ENCODE measurements at regions not wholly inside any gene's neighbourhood (a gene's known extent, or its start where the extent isn't known, plus 50 kb on each side); places are given as distances from the start of the nearest gene placed in this dataset.
"Not testable (repeated sequence)": the region's sequence is repeated elsewhere in the genome, so short reads cannot be mapped to it uniquely, and the experiment has no call there.

DNA sequence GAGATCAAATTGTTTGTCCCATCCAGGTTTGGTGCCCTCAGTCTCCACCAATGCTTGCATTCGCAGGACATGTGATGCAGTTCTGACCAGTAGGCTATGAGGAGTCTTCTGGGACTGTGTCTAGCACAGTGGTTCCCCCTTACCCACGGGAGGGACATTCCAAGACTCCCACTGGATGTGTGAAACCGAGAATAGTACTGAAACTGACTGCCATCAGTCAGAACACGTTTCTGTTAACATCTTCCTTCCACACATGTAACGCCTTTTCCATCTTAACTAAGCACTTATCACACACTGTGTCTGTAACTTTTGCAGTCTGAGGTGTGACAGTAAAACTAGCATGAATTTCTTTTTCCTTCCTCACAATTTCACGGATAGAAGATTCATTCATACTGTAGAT lies 74.7 kb downstream of the PTTG1 start:
- no peak overlapping the region for H3K4me3 ChIP-seq (replicated peaks; ENCODE audit: low read depth, low read length)
- H3K36me3 ChIP-seq (ENCODE audit: control insufficient read depth, insufficient read depth, low read length): no peaks in the 10 kb centered on the region
- DNase-seq (ENCODE audit: extremely low read depth, insufficient read length): no peak
- TF ChIP-seq, protein P1, sequence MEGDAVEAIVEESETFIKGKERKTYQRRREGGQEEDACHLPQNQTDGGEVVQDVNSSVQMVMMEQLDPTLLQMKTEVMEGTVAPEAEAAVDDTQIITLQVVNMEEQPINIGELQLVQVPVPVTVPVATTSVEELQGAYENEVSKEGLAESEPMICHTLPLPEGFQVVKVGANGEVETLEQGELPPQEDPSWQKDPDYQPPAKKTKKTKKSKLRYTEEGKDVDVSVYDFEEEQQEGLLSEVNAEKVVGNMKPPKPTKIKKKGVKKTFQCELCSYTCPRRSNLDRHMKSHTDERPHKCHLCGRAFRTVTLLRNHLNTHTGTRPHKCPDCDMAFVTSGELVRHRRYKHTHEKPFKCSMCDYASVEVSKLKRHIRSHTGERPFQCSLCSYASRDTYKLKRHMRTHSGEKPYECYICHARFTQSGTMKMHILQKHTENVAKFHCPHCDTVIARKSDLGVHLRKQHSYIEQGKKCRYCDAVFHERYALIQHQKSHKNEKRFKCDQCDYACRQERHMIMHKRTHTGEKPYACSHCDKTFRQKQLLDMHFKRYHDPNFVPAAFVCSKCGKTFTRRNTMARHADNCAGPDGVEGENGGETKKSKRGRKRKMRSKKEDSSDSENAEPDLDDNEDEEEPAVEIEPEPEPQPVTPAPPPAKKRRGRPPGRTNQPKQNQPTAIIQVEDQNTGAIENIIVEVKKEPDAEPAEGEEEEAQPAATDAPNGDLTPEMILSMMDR (IDR thresholded peaks at IDR 0.05; ENCODE audit: insufficient read depth, low read length, poor library complexity, severe bottlenecking): no peak
- H3K27me3 ChIP-seq (replicated peaks; ENCODE audit: control insufficient read depth, insufficient read depth, low read length): no peaks in the 10 kb centered on the region

DNA sequence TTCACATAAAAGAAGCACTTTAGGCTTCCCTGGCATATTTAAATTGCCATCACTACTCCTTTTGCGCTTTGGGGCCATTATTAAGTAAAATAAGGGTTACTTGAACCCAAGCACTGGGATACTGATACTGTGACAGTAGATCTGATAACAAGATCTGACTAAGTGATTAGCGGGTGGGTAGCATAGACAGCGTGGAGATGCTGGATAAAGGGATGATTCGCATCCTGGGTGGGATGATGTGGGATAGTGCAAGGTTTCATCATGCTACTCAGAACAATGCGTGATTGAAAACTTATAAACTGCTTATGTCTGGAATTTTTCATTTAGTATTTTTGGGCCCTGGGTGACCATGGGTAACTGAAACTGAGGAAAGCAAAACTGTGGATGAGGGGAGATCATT lies 75.1 kb downstream of the PTTG1 start:
- no peak for DNase-seq (ENCODE audit: extremely low read depth, insufficient read length)
- no peaks in the 10 kb centered on the region for H3K27me3 ChIP-seq (replicated peaks; ENCODE audit: control insufficient read depth, insufficient read depth, low read length)
- H3K4me3 ChIP-seq (replicated peaks; ENCODE audit: low read depth, low read length): no peak overlapping the region
- TF ChIP-seq, protein P1 (IDR thresholded peaks at IDR 0.05; ENCODE audit: insufficient read depth, low read length, poor library complexity, severe bottlenecking): no peak
- no peaks in the 10 kb centered on the region for H3K36me3 ChIP-seq (ENCODE audit: control insufficient read depth, insufficient read depth, low read length)

DNA sequence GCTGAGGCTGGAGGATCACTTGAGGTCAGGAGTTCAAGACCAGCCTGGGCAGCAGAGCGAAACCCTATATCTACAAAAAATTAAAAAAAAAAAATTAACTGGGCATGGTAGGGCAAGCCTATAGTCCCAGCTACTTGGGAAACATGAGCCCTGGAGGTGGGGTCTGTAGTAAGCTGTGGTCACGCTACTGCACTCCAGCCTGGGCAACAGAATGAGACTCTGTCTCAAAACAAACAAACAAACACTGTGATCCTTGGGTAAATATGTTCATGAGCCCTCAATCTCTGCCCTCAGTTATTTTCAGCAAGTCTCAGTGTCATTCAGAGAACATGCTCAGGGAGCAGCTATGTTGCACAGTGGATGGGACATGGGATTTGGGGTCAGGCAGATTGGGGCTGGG lies 76.2 kb downstream of the PTTG1 start:
- DNase-seq (ENCODE audit: extremely low read depth, insufficient read length): no peak
- Histone ChIP-seq H3K27me3 (replicated peaks; ENCODE audit: control insufficient read depth, insufficient read depth, low read length) (no peaks in the 10 kb centered on the region), H3K4me3 (replicated peaks; ENCODE audit: low read depth, low read length) (no peak overlapping the region), H3K36me3 (ENCODE audit: control insufficient read depth, insufficient read depth, low read length) (no peaks in the 10 kb centered on the region)
- TF ChIP-seq, protein P1 (IDR thresholded peaks at IDR 0.05; ENCODE audit: insufficient read depth, low read length, poor library complexity, severe bottlenecking): no peak

DNA sequence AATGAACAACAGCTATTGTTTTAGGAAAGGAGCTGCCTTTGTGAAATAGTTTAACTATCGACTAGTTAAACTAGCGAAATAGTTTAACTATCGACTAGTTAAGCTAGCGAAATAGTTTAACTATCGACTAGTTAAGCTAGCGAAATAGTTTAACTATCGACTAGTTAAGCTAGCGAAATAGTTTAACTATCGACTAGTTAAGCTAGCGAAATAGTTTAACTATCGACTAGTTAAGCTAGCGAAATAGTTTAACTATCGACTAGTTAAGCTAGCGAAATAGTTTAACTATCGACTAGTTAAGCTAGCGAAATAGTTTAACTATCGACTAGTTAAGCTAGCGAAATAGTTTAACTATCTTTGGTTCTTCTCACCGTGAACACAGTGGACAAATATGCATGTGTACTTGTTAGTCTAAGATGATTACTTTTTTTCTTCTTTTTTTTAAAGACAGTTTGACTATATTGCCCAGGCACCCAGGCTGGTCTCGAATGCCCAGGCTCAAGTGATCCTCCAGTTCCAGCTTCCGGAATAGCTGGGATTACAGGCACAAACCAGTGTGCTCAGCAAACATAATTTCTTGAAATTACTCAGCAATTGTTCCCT lies 76.9 kb downstream of the PTTG1 start:
- H3K36me3 ChIP-seq (ENCODE audit: control insufficient read depth, insufficient read depth, low read length); DNase-seq (ENCODE audit: extremely low read depth, insufficient read length); H3K27me3 ChIP-seq (replicated peaks; ENCODE audit: control insufficient read depth, insufficient read depth, low read length); H3K4me3 ChIP-seq (replicated peaks; ENCODE audit: low read depth, low read length): not testable (repeated sequence)

DNA sequence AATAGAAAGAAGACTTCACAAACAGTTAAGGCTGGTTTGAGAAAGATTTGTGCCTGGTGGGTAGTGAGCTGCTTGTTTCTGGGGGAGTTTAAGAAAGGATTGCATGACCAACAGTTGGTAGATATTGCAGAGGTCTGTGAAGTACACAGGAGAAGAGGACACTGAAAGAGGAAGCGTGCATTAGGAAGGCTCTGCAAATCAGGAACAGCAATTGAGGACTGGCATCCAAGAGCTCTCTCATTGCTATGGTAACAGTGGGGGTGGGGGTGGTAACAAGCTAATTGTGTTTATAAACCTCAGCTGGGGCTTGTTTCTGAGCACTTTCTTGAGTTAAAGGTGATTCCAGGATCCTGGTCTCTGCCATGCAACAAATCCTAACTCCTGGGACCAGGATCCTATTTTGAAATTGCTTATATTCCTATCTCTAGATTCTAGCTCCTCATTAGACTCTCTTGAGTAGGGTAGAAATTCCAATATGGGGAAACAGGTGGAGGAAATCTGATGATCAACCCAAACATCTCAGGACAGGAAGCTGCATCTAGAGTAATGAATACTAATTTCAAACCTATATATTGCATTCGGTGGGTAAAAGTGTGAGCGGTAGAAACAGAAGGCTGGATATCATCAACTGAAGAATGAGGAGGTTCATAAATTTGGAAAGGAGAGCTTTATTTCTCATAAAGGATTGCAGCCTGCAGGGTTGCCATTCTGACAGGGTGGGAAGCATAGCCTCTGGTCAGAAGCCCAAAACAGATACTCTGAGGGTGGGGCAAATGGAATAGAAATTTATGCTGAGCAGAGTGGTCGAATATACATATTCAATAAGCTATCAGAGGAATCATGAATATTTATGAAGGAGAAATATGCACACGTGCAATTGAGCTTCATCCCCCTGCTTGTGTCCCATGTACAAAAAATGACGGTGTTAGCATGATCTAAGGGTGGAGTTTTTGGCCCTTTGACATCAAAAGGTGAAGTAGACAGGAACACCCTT lies 79.4 kb downstream of the PTTG1 start:
- no peak overlapping the region for H3K4me3 ChIP-seq (replicated peaks; ENCODE audit: low read depth, low read length)
- no peaks in the 10 kb centered on the region for H3K36me3 ChIP-seq (ENCODE audit: control insufficient read depth, insufficient read depth, low read length)
- DNase-seq (ENCODE audit: extremely low read depth, insufficient read length): no peak
- H3K27me3 ChIP-seq (replicated peaks; ENCODE audit: control insufficient read depth, insufficient read depth, low read length): no peaks in the 10 kb centered on the region
- TF ChIP-seq, protein P1 (IDR thresholded peaks at IDR 0.05; ENCODE audit: insufficient read depth, low read length, poor library complexity, severe bottlenecking): no peak

DNA sequence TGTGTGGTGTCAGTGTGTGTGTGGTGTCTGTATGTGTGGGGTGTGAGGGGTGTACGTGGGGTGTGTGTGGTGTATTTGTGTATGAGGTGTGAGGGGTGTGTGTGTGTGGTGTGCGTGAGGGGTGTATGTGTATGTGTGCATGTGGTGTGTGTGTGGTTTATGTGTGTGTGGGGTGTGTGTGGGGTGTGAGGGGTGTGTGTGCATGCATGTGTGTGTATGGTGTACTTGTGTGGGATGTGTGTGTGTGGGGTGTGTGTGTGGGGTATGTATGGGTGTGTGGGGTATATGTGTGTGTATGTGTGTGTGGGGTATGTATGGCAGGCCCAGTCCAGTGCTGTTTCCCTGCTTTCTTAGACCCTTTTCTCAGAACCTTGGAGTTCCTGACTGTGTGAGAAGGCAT lies 83.3 kb downstream of the PTTG1 start:
- H3K4me3 ChIP-seq (replicated peaks; ENCODE audit: low read depth, low read length): no peak overlapping the region
- TF ChIP-seq, protein P1 (IDR thresholded peaks at IDR 0.05; ENCODE audit: insufficient read depth, low read length, poor library complexity, severe bottlenecking): no peak
- no peaks in the 10 kb centered on the region for H3K27me3 ChIP-seq (replicated peaks; ENCODE audit: control insufficient read depth, insufficient read depth, low read length)
- no peak for DNase-seq (ENCODE audit: extremely low read depth, insufficient read length)
- H3K36me3 ChIP-seq (ENCODE audit: control insufficient read depth, insufficient read depth, low read length): no peaks in the 10 kb centered on the region

Measured in GM06990 (cell line).